ENCODE measurements at regions not wholly inside any gene's neighbourhood (a gene's known extent, or its start where the extent isn't known, plus 50 kb on each side); places are given as distances from the start of the nearest gene placed in this dataset.

- TF ChIP-seq RAD21 (IDR thresholded peaks at IDR 0.05 in 1 of 2, conservative IDR thresholded peaks at IDR 0.05 in 1 of 2; ENCODE audit: low read depth in 2 of 2, low read length in 2 of 2) (no peak), JUND (IDR thresholded peaks at IDR 0.05; ENCODE audit: low read length) (no peak), USF2 (IDR thresholded peaks at IDR 0.05; ENCODE audit: low read length) (no peak), POLR2A (IDR thresholded peaks at IDR 0.05; ENCODE audit: control extremely low read depth in 1 of 2, low read depth in 2 of 2, low read length in 2 of 2) (no peak), ASH2L (IDR thresholded peaks at IDR 0.05; ENCODE audit: low read length) (no peak), POLR2AphosphoS5 (IDR thresholded peaks at IDR 0.05; ENCODE audit: low read depth, low read length) (no peak), CTCF (IDR thresholded peaks at IDR 0.05; ENCODE audit: control extremely low read depth in 1 of 3, insufficient read depth in 1 of 3, low read depth in 1 of 3, low read length in 3 of 3) (no peak), HDAC2 (IDR thresholded peaks at IDR 0.05; ENCODE audit: borderline replicate concordance in 1 of 2, low read depth in 2 of 2, low read length in 2 of 2) (no peak), BRCA1 (IDR thresholded peaks at IDR 0.05; ENCODE audit: low read depth, low read length) (no peak)
Observed at GRCh38 chr14:54322246-54322645, 74.6 kb upstream of the CDKN3 start.
